CD14-positive monocyte (primary cell): ENCODE measurements at regions not wholly inside any gene's neighbourhood (a gene's known extent, or its start where the extent isn't known, plus 50 kb on each side); places are given as distances from the start of the nearest gene placed in this dataset.
A peak's percentile ranks its signal among the peaks of the same experiment; 100 is the strongest.

Experiments
- DNase-seq, 3 donors: peaks; one replicate each; pipeline ENCODE4 v3.0.0-alpha.2; 2011 to 2022
- H2AFZ ChIP-seq: 2 replicates; pipeline ENCODE4 v1.6.0; 2012; ENCODE audit warnings: mild to moderate bottlenecking, low read depth, low read length, inconsistent platforms; ENCODE audit not compliant: insufficient read depth, poor library complexity, severe bottlenecking
- H3K27ac ChIP-seq, 2 donors: 1 replicate in 1 of 2; 2 replicates in 1 of 2; pipeline ENCODE4 v1.5.1; 2012 to 2013; ENCODE audit warnings: low read length in 2 of 2, control low read depth in 1 of 2, inconsistent platforms in 1 of 2, low read depth in 1 of 2, mild to moderate bottlenecking in 1 of 2
- H3K27me3 ChIP-seq, 2 donors: one replicate each; pipeline versions ENCODE4 v1.6.0 to v1.6.1; 2011 to 2013; ENCODE audit warnings: low read length in 2 of 2; ENCODE audit not compliant: control insufficient read depth in 2 of 2, insufficient read depth in 2 of 2
- H3K36me3 ChIP-seq, 2 donors: replicated peaks in 1 of 2; 1 replicate in 1 of 2; 2 replicates in 1 of 2; pipeline versions ENCODE4 v1.5.1 to v1.6.1; 2012 to 2013; ENCODE audit warnings: low read length in 2 of 2, control low read depth in 1 of 2, inconsistent platforms in 1 of 2, mild to moderate bottlenecking in 1 of 2; ENCODE audit not compliant: insufficient read depth in 2 of 2, control insufficient read depth in 1 of 2
- H3K4me1 ChIP-seq, 2 donors: 1 replicate in 1 of 2; 2 replicates in 1 of 2; pipeline versions ENCODE4 v1.5.1 to v1.6.1; 2012 to 2013; ENCODE audit warnings: low read length in 2 of 2, control low read depth in 1 of 2, inconsistent platforms in 1 of 2, mild to moderate bottlenecking in 1 of 2, moderate library complexity in 1 of 2; ENCODE audit not compliant: insufficient read depth in 2 of 2, control insufficient read depth in 1 of 2
- H3K4me2 ChIP-seq: replicated peaks from 2 replicates; pipeline ENCODE3; 2012; ENCODE audit warnings: low read length, moderate library complexity, mild to moderate bottlenecking; ENCODE audit not compliant: poor library complexity, severe bottlenecking; ENCODE audit errors: extremely low read depth
- H3K4me3 ChIP-seq, 3 experiments: fragments of 200-600 bp in 1 of 3; sonication (generic) in 1 of 3; replicated peaks in 1 of 3; 1 replicate in 2 of 3; 2 replicates in 1 of 3; pipeline ENCODE4 v1.5.1; 2011 to 2013; ENCODE audit warnings: low read length in 3 of 3, mild to moderate bottlenecking in 3 of 3, control low read depth in 2 of 3, low read depth in 2 of 3, inconsistent platforms in 1 of 3, moderate library complexity in 1 of 3
- H3K79me2 ChIP-seq: 2 replicates; pipeline ENCODE4 v1.6.0; 2012; ENCODE audit warnings: mild to moderate bottlenecking, control low read depth, inconsistent platforms, low read length, moderate library complexity; ENCODE audit not compliant: insufficient read depth
- H3K9ac ChIP-seq: 2 replicates; pipeline ENCODE4 v1.6.0; 2017; ENCODE audit warnings: low read length, mild to moderate bottlenecking; ENCODE audit not compliant: insufficient read depth, poor library complexity, severe bottlenecking
- H3K9me3 ChIP-seq, 2 donors: replicated peaks in 1 of 2; 1 replicate in 1 of 2; 2 replicates in 1 of 2; pipeline versions ENCODE4 v1.5.1 to v1.6.1; 2012 to 2013; ENCODE audit warnings: low read length in 2 of 2, control low read depth in 1 of 2; ENCODE audit not compliant: control insufficient read depth in 1 of 2, insufficient read depth in 1 of 2
- H4K20me1 ChIP-seq: 2 replicates; pipeline ENCODE4 v1.6.0; 2012; ENCODE audit warnings: mild to moderate bottlenecking, low read length, control low read depth, moderate library complexity; ENCODE audit not compliant: insufficient read depth
- H3K27ac Mint-ChIP-seq, 7 donors: one replicate each; pipeline ENCODE4 v1.8.0; 2020; ENCODE audit warnings: mild to moderate bottlenecking in 7 of 7, mixed read lengths in 7 of 7, moderate library complexity in 6 of 7, inconsistent platforms in 2 of 7
- H3K27me3 Mint-ChIP-seq, 3 donors: one replicate each; pipeline ENCODE4 v1.8.0; 2021 to 2022; ENCODE audit warnings: low read depth in 3 of 3, mild to moderate bottlenecking in 3 of 3, mixed read lengths in 3 of 3, moderate library complexity in 3 of 3, inconsistent platforms in 1 of 3
- H3K36me3 Mint-ChIP-seq, 2 donors: one replicate each; pipeline ENCODE4 v1.8.0; 2020; ENCODE audit warnings: mixed read lengths in 2 of 2, inconsistent platforms in 1 of 2, mild to moderate bottlenecking in 1 of 2
- H3K4me1 Mint-ChIP-seq: one replicate; pipeline ENCODE4 v1.8.0; 2020; ENCODE audit warnings: mild to moderate bottlenecking, mixed read lengths
- H3K4me3 Mint-ChIP-seq, 2 donors: one replicate each; pipeline ENCODE4 v1.8.0; 2020; ENCODE audit warnings: mild to moderate bottlenecking in 2 of 2, mixed read lengths in 2 of 2, moderate library complexity in 1 of 2
- H3K9me3 Mint-ChIP-seq, 7 donors: one replicate each; pipeline ENCODE4 v1.8.0; 2020 to 2022; ENCODE audit warnings: mixed read lengths in 7 of 7, mild to moderate bottlenecking in 6 of 7, moderate library complexity in 6 of 7, inconsistent platforms in 2 of 7
- CTCF ChIP-seq: fragments of 200-600 bp; IDR thresholded peaks from one replicate; pipeline ENCODE4 v1.8.0; 2022; ENCODE audit warnings: antibody characterized with exemption, mild to moderate bottlenecking
- WGBS: methylation state at CpG from one replicate; pipeline ENCODE4 v1.1.5; 2013; ENCODE audit warnings: missing lambda C conversion rate; ENCODE audit not compliant: insufficient coverage; 5-methylcytosine and 5-hydroxymethylcytosine counted together
- intact Hi-C, 2 donors: fragments of 100-400 bp; cut with micrococcal nuclease; formaldehyde crosslinking; loops; one replicate each; pipeline versions ENCODE4 v1.15.0 to v1.15.1; 2023

- Mint-ChIP-seq H3K36me3 (no peaks in the 10 kb centered on the region), H3K9me3 (peaks cover 0 to 15% (median 4%) of the 10 kb centered on the region in 7 donors), H3K27me3 (peaks cover 0 to 8% (median 1%) of the 10 kb centered on the region in 3 donors), H3K4me1 (no peaks in the 10 kb centered on the region), H3K27ac (peak overlapping the region in 1 of 7 donors; percentile 23), H3K4me3 (no peak overlapping the region)
- Histone ChIP-seq H3K4me3 (no peak overlapping the region), H4K20me1 (no peaks in the 10 kb centered on the region), H2AFZ (no peak overlapping the region), H3K4me1 (no peaks in the 10 kb centered on the region), H3K79me2 (no peaks in the 10 kb centered on the region), H3K9me3 (peaks cover 0 to 9% of the 10 kb centered on the region in 2 donors), H3K36me3 (no peaks in the 10 kb centered on the region), H3K27me3 (no peaks in the 10 kb centered on the region), H3K4me2 (no peak overlapping the region), H3K9ac (no peak overlapping the region), H3K27ac (no peak overlapping the region)
- WGBS = 97% methylated on average over 3 of the region's 5 CpGs
- TF ChIP-seq CTCF = no peak
- no peak for DNase-seq
- intact Hi-C loops = no loop called here
These were observed 361.6 kb upstream of the NR2F2 start for GRCh38 chr15:95968856-95969255.

GRCh38 chr15:95970326-95970725 lies 360.2 kb upstream of the NR2F2 start:
- Histone ChIP-seq H3K9ac (no peak overlapping the region), H3K27me3 (no peaks in the 10 kb centered on the region), H4K20me1 (no peaks in the 10 kb centered on the region), H3K4me1 (no peaks in the 10 kb centered on the region), H2AFZ (no peak overlapping the region), H3K4me2 (no peak overlapping the region), H3K4me3 (no peak overlapping the region), H3K36me3 (no peaks in the 10 kb centered on the region), H3K9me3 (peaks cover 0 to 3% of the 10 kb centered on the region in 2 donors), H3K79me2 (no peaks in the 10 kb centered on the region), H3K27ac (no peak overlapping the region)
- Mint-ChIP-seq H3K4me3 (no peak overlapping the region), H3K36me3 (no peaks in the 10 kb centered on the region), H3K27me3 (peaks cover 0 to 8% (median 1%) of the 10 kb centered on the region in 3 donors), H3K27ac (no peak overlapping the region), H3K4me1 (no peaks in the 10 kb centered on the region), H3K9me3 (peaks cover 0 to 8% (median 3%) of the 10 kb centered on the region in 7 donors)
- intact Hi-C loops = no loop called here
- TF ChIP-seq CTCF = no peak
- 60% methylated on average over 1 of the region's 3 CpGs for WGBS
- DNase-seq = no peak
